OCI-LY7 (cell line): ENCODE measurements at regions not wholly inside any gene's neighbourhood (a gene's known extent, or its start where the extent isn't known, plus 50 kb on each side); places are given as distances from the start of the nearest gene placed in this dataset.

ENCODE experiments used
- BruUV-seq: library from RNA; stranded (reverse); fragments of 400-500 nt; replicated peaks from 2 replicates; lab custom pipeline; 2021; lab: Mats Ljungman, UMichigan
- CTCF ChIA-PET: fragments of 300-600 bp; sonication (Branson Sonifier 250); formaldehyde crosslinking; loops from one replicate; lab custom pipeline; 2022; ENCODE audit warnings: antibody characterized with exemption; ENCODE audit not compliant: unreplicated experiment; lab: Charles Lee
- POLR2A ChIA-PET: fragments of 300-600 bp; sonication (Branson Sonifier 250); formaldehyde crosslinking; loops from one replicate; lab custom pipeline; 2022; ENCODE audit warnings: antibody characterized with exemption; lab: Charles Lee
- DNase-seq: peaks from one replicate; pipeline ENCODE4 v3.0.0-alpha.2; 2015; ENCODE audit warnings: low spot score
- H2AFZ ChIP-seq: fragments of 200-600 bp; sonication (generic), shearing (Covaris generic); 2 replicates; pipeline ENCODE4 v1.6.1; 2014; ENCODE audit warnings: mild to moderate bottlenecking, antibody characterized with exemption, low read length, moderate library complexity
- H3K27ac ChIP-seq: fragments of 200-600 bp; sonication (generic); 2 replicates; pipeline ENCODE4 v1.5.1; 2014; ENCODE audit warnings: mixed run types, low read depth, mild to moderate bottlenecking, moderate library complexity, low read length, inconsistent platforms; ENCODE audit not compliant: poor library complexity, severe bottlenecking
- H3K36me3 ChIP-seq: fragments of 200-600 bp; sonication (generic); 2 replicates; pipeline ENCODE4 v1.6.1; 2014; ENCODE audit warnings: mild to moderate bottlenecking, antibody characterized with exemption, low read length, moderate library complexity, mixed read lengths; ENCODE audit not compliant: insufficient read depth
- H3K4me1 ChIP-seq: fragments of 200-600 bp; sonication (generic); 2 replicates; pipeline ENCODE4 v1.5.1; 2014; ENCODE audit warnings: mild to moderate bottlenecking, low read length; ENCODE audit not compliant: insufficient read depth, poor library complexity, severe bottlenecking
- H3K4me2 ChIP-seq: fragments of 200-600 bp; sonication (generic); 2 replicates; pipeline ENCODE4 v1.6.1; 2014; ENCODE audit warnings: mild to moderate bottlenecking, low read length
- H3K4me3 ChIP-seq: fragments of 200-600 bp; sonication (generic); 2 replicates; pipeline ENCODE4 v1.5.1; 2014; ENCODE audit warnings: mild to moderate bottlenecking, low read depth, low read length; ENCODE audit not compliant: poor library complexity, severe bottlenecking
- H3K79me2 ChIP-seq: fragments of 200-600 bp; sonication (generic); 2 replicates; pipeline ENCODE4 v1.6.1; 2016; ENCODE audit warnings: low read depth, mild to moderate bottlenecking, low read length, moderate library complexity, mixed read lengths; ENCODE audit not compliant: insufficient read depth
- H3K9me2 ChIP-seq: fragments of 200-600 bp; sonication (generic); 2 replicates; pipeline ENCODE4 v1.6.1; 2016; ENCODE audit warnings: mild to moderate bottlenecking, low read length, mixed read lengths; ENCODE audit not compliant: insufficient read depth
- H3K9me3 ChIP-seq: fragments of 200-600 bp; sonication (generic); 2 replicates; pipeline ENCODE4 v1.6.1; 2014; ENCODE audit warnings: mild to moderate bottlenecking, mixed run types, low read length, mixed read lengths
- H4K20me1 ChIP-seq: fragments of 200-600 bp; sonication (generic); 2 replicates; pipeline ENCODE4 v1.6.1; 2014; ENCODE audit warnings: mild to moderate bottlenecking, antibody characterized with exemption, low read length, moderate library complexity, mixed read lengths; ENCODE audit not compliant: insufficient read depth
- EZH2phosphoT487 ChIP-seq: fragments of 200-600 bp; sonication (generic); IDR thresholded peaks from 2 replicates; pipeline ENCODE4 v1.6.1; 2018; ENCODE audit warnings: low read depth, borderline replicate concordance, mild to moderate bottlenecking, mixed run types, antibody characterized with exemption, low read length, moderate library complexity, mixed read lengths
- intact Hi-C: fragments of 100-400 bp; cut with micrococcal nuclease; formaldehyde crosslinking; loops from one replicate; pipeline ENCODE4 v1.10.0; 2022; ENCODE audit not compliant: unreplicated experiment
- TF ChIP-seq, protein P1 (sequence below): fragments of 200-600 bp; sonication (generic); conservative IDR thresholded peaks from 2 replicates; pipeline ENCODE4 v1.5.1; 2014; ENCODE audit warnings: mild to moderate bottlenecking, antibody characterized with exemption, low read length, moderate library complexity, mixed read lengths

- ChIA-PET CTCF (interaction anchor here (0.6 kb wide), 1 partner anchor 1323 kb away, joined by 4 read pairs; no protein-coding TSS in a partner anchor), POLR2A (no interaction called here)
- Histone ChIP-seq H3K9me3 (no peaks in the 10 kb centered on the region), H3K27ac (no peak overlapping the region), H3K4me1 (no peaks in the 10 kb centered on the region), H3K4me3 (no peak overlapping the region), H3K9me2 (no peaks in the 10 kb centered on the region), H2AFZ (no peak overlapping the region), H3K4me2 (no peak overlapping the region), H4K20me1 (no peaks in the 10 kb centered on the region), H3K36me3 (no peaks in the 10 kb centered on the region), H3K79me2 (no peaks in the 10 kb centered on the region)
- TF ChIP-seq, protein P1, sequence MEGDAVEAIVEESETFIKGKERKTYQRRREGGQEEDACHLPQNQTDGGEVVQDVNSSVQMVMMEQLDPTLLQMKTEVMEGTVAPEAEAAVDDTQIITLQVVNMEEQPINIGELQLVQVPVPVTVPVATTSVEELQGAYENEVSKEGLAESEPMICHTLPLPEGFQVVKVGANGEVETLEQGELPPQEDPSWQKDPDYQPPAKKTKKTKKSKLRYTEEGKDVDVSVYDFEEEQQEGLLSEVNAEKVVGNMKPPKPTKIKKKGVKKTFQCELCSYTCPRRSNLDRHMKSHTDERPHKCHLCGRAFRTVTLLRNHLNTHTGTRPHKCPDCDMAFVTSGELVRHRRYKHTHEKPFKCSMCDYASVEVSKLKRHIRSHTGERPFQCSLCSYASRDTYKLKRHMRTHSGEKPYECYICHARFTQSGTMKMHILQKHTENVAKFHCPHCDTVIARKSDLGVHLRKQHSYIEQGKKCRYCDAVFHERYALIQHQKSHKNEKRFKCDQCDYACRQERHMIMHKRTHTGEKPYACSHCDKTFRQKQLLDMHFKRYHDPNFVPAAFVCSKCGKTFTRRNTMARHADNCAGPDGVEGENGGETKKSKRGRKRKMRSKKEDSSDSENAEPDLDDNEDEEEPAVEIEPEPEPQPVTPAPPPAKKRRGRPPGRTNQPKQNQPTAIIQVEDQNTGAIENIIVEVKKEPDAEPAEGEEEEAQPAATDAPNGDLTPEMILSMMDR = no peak
- TF ChIP-seq EZH2phosphoT487 = no peak
- no TSS peak for BruUV-seq
- intact Hi-C loops = no loop called here
- DNase-seq = no peak
Observed at GRCh38 chr7:155893664-155894063, 81.4 kb upstream of the SHH start.

DNA sequence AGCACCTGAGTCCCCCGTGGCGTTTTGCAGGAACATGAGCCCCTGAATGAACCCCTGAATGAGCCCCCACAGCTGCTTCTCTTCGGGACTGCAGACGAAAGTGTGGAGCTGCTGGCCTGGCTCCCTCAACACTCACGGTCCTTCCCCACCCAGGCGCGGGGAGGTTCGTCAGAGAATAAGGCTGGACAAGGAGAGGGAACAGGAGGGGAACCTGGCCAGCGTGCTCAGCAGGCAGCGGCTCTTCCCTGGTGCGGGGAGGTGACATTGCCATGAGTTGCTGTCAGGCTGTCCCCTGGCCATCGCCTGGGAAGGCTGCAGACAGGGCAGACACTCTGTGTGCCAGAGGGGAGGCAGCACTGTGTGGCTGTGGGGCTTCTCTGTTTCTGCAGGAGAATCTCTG, 80.9 kb upstream of the SHH start:
- no peak overlapping the region for H3K27ac ChIP-seq
- no peaks in the 10 kb centered on the region for H3K9me3 ChIP-seq
- no peaks in the 10 kb centered on the region for H3K36me3 ChIP-seq
- no peak for DNase-seq
- H3K4me3 ChIP-seq = no peak overlapping the region
- no TSS peak for BruUV-seq
- no peaks in the 10 kb centered on the region for H3K4me1 ChIP-seq
- H3K4me2 ChIP-seq = no peak overlapping the region
- H3K9me2 ChIP-seq = no peaks in the 10 kb centered on the region
- TF ChIP-seq, protein P1 = no peak
- TF ChIP-seq EZH2phosphoT487 = no peak
- intact Hi-C loops = no loop called here
- H4K20me1 ChIP-seq = no peaks in the 10 kb centered on the region
- H2AFZ ChIP-seq = no peak overlapping the region
- POLR2A ChIA-PET = no interaction called here
- no peaks in the 10 kb centered on the region for H3K79me2 ChIP-seq
- CTCF ChIA-PET = interaction anchor here (0.6 kb wide), 1 partner anchor 1323 kb away, joined by 4 read pairs; no protein-coding TSS in a partner anchor

GRCh38 chr7:155889636-155890511, 77.6 kb upstream of the SHH start:
- no TSS peak for BruUV-seq
- H3K9me3 ChIP-seq = no peaks in the 10 kb centered on the region
- H3K4me1 ChIP-seq = no peaks in the 10 kb centered on the region
- no peak for DNase-seq
- intact Hi-C loops = no loop called here
- H3K4me2 ChIP-seq = no peak overlapping the region
- H4K20me1 ChIP-seq = no peaks in the 10 kb centered on the region
- no peaks in the 10 kb centered on the region for H3K36me3 ChIP-seq
- H3K4me3 ChIP-seq = no peak overlapping the region
- ChIA-PET POLR2A (interaction anchor here (0.9 kb wide), 1 partner anchor 10 kb away, joined by 3 read pairs; no protein-coding TSS in a partner anchor), CTCF (interaction anchor here (0.6 kb wide), 1 partner anchor 75 kb away, joined by 4 read pairs; no protein-coding TSS in a partner anchor)
- no peak for TF ChIP-seq EZH2phosphoT487
- H2AFZ ChIP-seq = no peak overlapping the region
- no peaks in the 10 kb centered on the region for H3K79me2 ChIP-seq
- H3K9me2 ChIP-seq = no peaks in the 10 kb centered on the region
- no peak overlapping the region for H3K27ac ChIP-seq
